ENCODE measurements at regions not wholly inside any gene's neighbourhood (a gene's known extent, or its start where the extent isn't known, plus 50 kb on each side); places are given as distances from the start of the nearest gene placed in this dataset.
"Not testable (repeated sequence)": the region's sequence is repeated elsewhere in the genome, so short reads cannot be mapped to it uniquely, and the experiment has no call there.

DNA sequence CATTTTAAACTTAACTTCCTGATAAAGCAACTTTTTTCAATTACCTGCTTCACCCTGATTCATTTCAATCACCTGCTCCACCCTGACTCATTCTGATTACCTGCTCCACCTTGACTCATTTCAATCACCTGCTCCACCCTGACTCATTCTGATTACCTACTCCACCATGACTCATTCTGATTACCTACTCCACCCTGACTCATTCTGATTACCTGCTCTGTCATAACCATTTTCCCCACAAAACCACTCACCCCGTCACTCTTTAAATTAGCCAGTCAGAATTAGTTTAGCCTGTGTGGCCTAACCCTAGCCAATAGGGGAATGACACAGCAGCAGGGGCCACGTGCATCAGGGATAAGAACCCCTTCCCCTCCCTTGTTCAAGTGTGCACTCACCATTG is 300.5 kb downstream of the PAPSS1 start:
- TF ChIP-seq EZH2 (IDR thresholded peaks at IDR 0.05; ENCODE audit: low read length, missing control alignments), result not testable (repeated sequence)
- TF ChIP-seq, protein P1, sequence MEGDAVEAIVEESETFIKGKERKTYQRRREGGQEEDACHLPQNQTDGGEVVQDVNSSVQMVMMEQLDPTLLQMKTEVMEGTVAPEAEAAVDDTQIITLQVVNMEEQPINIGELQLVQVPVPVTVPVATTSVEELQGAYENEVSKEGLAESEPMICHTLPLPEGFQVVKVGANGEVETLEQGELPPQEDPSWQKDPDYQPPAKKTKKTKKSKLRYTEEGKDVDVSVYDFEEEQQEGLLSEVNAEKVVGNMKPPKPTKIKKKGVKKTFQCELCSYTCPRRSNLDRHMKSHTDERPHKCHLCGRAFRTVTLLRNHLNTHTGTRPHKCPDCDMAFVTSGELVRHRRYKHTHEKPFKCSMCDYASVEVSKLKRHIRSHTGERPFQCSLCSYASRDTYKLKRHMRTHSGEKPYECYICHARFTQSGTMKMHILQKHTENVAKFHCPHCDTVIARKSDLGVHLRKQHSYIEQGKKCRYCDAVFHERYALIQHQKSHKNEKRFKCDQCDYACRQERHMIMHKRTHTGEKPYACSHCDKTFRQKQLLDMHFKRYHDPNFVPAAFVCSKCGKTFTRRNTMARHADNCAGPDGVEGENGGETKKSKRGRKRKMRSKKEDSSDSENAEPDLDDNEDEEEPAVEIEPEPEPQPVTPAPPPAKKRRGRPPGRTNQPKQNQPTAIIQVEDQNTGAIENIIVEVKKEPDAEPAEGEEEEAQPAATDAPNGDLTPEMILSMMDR (conservative IDR thresholded peaks at IDR 0.05 in 1 of 2, IDR thresholded peaks at IDR 0.05 in 1 of 2; ENCODE audit: low read depth in 1 of 2, low read length in 2 of 2), result not testable (repeated sequence)
